ENCODE measurements at regions not wholly inside any gene's neighbourhood (a gene's known extent, or its start where the extent isn't known, plus 50 kb on each side); places are given as distances from the start of the nearest gene placed in this dataset.
"Not testable (repeated sequence)": the region's sequence is repeated elsewhere in the genome, so short reads cannot be mapped to it uniquely, and the experiment has no call there.

GRCh38 chr12:114616081-114616480 lies 67.9 kb downstream of the TBX3 start:
- Mint-ChIP-seq H3K27ac (no peak overlapping the region), H3K36me3 (ENCODE audit: low read depth) (no peaks in the 10 kb centered on the region), H3K27me3 (peaks cover 8% of the 10 kb centered on the region), H3K4me3 (no peak overlapping the region), H3K9me3 (peaks cover 18% of the 10 kb centered on the region), H3K4me1 (no peaks in the 10 kb centered on the region)
- ATAC-seq, result no peak
- no peak for DNase-seq

DNA sequence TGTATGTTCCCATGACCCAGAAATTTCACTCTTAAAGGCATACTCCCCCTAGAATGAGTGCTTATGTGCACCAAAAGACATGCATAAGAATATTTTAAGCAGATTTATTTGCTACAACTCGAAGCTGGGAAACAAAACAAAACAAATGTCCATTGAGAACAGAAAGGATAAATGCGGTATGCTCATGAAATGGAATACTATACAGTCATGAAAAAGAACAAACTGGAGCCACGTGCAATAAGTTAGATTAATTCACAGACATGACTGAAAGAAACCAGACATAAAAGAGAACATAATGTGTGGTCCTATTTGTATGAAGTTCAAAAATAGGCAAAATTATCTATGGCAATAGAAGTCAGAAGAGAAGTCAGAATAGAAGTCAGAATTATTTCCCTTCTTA lies 69.9 kb downstream of the TBX3 start:
- Mint-ChIP-seq H3K27ac (no peak overlapping the region), H3K36me3 (ENCODE audit: low read depth) (no peaks in the 10 kb centered on the region), H3K4me3 (no peak overlapping the region), H3K9me3 (peaks cover 18% of the 10 kb centered on the region), H3K27me3 (peaks cover 8% of the 10 kb centered on the region), H3K4me1 (no peaks in the 10 kb centered on the region)
- DNase-seq (no peak), ATAC-seq (no peak)

DNA sequence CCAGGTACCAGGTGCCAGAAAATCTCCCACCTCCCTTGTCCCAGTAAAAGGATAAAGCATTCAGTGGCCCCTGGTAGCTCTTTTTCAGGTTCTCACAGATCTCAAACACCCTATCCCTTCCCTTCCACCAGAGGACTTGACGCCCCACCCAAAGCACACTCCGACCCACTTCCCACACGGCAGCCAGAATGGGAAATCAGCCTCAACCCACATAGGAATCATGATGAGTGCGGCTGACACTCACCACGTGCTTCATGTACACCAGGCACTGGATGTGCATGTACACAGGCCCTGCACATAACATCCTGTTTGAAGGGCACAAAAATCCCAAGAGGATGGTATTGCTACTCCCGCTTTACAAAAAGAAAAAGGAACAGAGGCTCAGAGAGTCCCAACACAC lies 71.9 kb downstream of the TBX3 start:
- no peaks in the 10 kb centered on the region for H3K36me3 Mint-ChIP-seq (ENCODE audit: low read depth)
- H3K27me3 Mint-ChIP-seq, result peaks cover 8% of the 10 kb centered on the region
- ATAC-seq, result no peak
- no peak for DNase-seq
- H3K4me1 Mint-ChIP-seq, result no peaks in the 10 kb centered on the region
- no peak overlapping the region for H3K27ac Mint-ChIP-seq
- H3K9me3 Mint-ChIP-seq, result peaks cover 12% of the 10 kb centered on the region
- no peak overlapping the region for H3K4me3 Mint-ChIP-seq

DNA sequence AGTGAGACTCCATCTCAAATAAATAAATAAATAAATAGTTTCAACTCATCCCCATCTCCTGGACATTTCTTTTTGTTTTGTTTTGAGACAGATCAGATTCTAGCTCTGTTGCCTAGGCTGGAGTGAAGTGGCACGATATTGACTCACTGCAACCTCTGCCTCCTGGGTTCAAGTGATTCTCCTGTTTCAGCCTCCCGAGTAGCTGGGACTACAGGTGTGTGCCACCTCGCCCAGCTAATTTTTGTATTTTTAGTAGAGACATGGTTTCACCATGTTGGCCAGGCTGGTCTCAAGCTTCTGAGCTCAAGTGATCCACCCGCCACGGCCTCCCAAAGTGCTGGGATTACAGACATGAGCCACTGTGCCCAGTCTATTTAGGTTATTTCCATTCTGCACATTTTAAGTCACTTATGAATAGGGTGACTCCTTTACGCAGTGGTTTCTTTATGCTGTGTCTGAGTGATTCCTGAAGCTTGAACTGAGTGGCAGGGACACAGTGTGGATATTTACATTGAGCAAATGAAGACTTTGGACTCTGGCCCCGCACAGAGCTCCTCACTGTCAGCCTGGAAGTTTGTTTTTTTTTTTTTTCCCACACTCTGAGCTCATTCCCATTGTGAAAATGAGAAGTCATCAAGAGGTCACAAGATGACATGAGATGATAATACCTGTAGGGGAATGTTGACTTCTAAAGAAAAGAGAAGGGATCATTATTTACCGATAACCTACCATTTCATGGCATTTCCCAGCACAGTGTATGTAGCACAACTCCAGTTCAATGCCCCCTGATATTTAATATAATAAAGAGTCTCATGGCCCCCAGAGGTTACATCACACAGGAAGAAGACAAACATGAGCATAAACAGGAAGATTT lies 72.6 kb downstream of the TBX3 start:
- no peaks in the 10 kb centered on the region for H3K4me1 Mint-ChIP-seq

GRCh38 chr12:114608509-114608908 lies 75.5 kb downstream of the TBX3 start:
- H3K4me3 Mint-ChIP-seq, result no peak overlapping the region

More for the DNA sequence above, 72.6 kb downstream of the TBX3 start:
- Mint-ChIP-seq H3K9me3 (peaks cover 9% of the 10 kb centered on the region), H3K36me3 (ENCODE audit: low read depth) (no peaks in the 10 kb centered on the region), H3K4me3 (no peak overlapping the region), H3K27me3 (peaks cover 8% of the 10 kb centered on the region), H3K27ac (no peak overlapping the region)
- no peak for DNase-seq
- no peak for ATAC-seq

DNA sequence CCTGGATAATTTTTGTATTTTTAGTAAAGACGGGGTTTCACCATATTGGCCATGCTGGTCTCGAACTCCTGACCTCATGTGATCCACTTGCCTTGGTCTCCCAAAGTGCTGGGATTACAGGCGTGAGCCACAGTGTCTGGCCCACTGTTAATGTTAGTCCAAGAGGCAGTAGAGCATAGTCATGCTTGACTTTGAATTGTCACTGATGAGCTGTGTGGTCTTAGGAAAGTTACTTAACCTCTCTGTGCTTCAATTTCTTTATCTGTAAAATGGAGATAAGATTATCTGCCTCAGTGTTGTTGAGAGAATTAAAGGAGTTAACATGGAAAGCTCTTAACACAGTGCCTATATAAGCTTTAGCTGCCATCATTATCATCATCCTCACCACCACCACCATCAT lies 78.1 kb downstream of the TBX3 start:
- no peak for DNase-seq
- no peak overlapping the region for H3K27ac Mint-ChIP-seq
- H3K4me3 Mint-ChIP-seq, result no peak overlapping the region
- H3K9me3 Mint-ChIP-seq, result no peaks in the 10 kb centered on the region
- no peaks in the 10 kb centered on the region for H3K36me3 Mint-ChIP-seq (ENCODE audit: low read depth)
- H3K4me1 Mint-ChIP-seq, result no peaks in the 10 kb centered on the region
- H3K27me3 Mint-ChIP-seq, result peaks cover 4% of the 10 kb centered on the region
- no peak for ATAC-seq

More at GRCh38 chr12:114608509-114608908, 75.5 kb downstream of the TBX3 start:
- ATAC-seq (no peak), DNase-seq (no peak)
- no peaks in the 10 kb centered on the region for H3K36me3 Mint-ChIP-seq (ENCODE audit: low read depth)
- H3K27me3 Mint-ChIP-seq, result peaks cover 9% of the 10 kb centered on the region
- no peaks in the 10 kb centered on the region for H3K9me3 Mint-ChIP-seq
- no peaks in the 10 kb centered on the region for H3K4me1 Mint-ChIP-seq
- no peak overlapping the region for H3K27ac Mint-ChIP-seq

- Mint-ChIP-seq H3K4me3 (no peak overlapping the region), H3K27me3 (peaks cover 4% of the 10 kb centered on the region), H3K36me3 (ENCODE audit: low read depth) (no peaks in the 10 kb centered on the region), H3K27ac (no peak overlapping the region), H3K9me3 (no peaks in the 10 kb centered on the region), H3K4me1 (no peaks in the 10 kb centered on the region)
- no peak for ATAC-seq
- DNase-seq, result no peak
These were observed 79.4 kb downstream of the TBX3 start for GRCh38 chr12:114604606-114605005.

DNA sequence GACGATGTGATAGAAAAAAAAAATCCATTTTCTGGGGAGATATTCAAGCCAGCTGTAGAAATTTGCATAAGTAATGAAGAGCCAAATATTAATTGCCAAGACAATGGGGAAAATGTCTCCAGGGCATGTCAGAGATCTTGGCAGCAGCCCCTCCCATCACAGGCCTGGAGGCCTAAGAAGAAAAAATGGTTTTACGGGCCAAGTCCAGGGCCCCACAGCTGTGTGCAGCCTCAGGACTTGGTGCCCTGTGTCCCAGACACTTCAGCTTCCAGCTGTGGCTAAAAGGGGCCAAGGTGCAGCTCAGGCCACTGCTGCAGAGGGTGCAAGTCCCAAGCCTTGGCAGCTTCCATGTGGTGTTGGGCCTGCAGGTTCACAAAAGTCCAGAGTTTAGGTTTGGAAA lies 83.4 kb downstream of the TBX3 start:
- H3K27me3 Mint-ChIP-seq; DNase-seq; ATAC-seq; H3K27ac Mint-ChIP-seq; H3K9me3 Mint-ChIP-seq; H3K4me3 Mint-ChIP-seq; H3K36me3 Mint-ChIP-seq (ENCODE audit: low read depth); H3K4me1 Mint-ChIP-seq: not testable (repeated sequence)

GRCh38 chr12:114598111-114598510 lies 85.9 kb downstream of the TBX3 start:
- ATAC-seq, result no peak
- no peak overlapping the region for H3K27ac Mint-ChIP-seq

GRCh38 chr12:114592946-114593345 lies 91.0 kb downstream of the TBX3 start:
- Mint-ChIP-seq H3K4me3 (no peak overlapping the region), H3K4me1 (no peaks in the 10 kb centered on the region), H3K9me3 (peaks cover 16% of the 10 kb centered on the region), H3K36me3 (ENCODE audit: low read depth) (no peaks in the 10 kb centered on the region), H3K27me3 (peaks cover 4% of the 10 kb centered on the region), H3K27ac (no peak overlapping the region)
- DNase-seq, result no peak
- no peak for ATAC-seq

More at GRCh38 chr12:114598111-114598510, 85.9 kb downstream of the TBX3 start:
- Mint-ChIP-seq H3K9me3 (no peaks in the 10 kb centered on the region), H3K4me1 (no peaks in the 10 kb centered on the region), H3K36me3 (ENCODE audit: low read depth) (no peaks in the 10 kb centered on the region), H3K4me3 (no peak overlapping the region), H3K27me3 (peaks cover 6% of the 10 kb centered on the region)
- no peak for DNase-seq

DNA sequence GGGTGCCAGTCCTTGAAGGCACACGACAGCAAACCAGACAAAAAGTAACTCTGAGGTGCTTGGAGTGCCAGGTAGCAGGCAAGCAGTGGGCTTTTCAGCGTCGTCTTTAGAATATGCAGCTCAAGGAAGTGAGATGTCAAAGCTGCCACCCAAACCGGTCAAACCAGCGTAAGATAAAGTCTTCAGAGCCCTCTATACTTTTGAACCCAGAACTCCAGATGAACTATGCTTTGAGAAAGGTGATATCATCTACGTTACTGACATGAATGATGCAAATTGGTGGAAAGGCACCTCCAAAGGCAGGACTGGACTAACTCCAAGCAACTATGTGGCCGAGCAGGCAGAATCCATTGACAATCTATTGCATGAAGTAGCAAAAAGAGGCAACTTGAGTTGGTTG lies 95.9 kb downstream of the TBX3 start:
- H3K27ac Mint-ChIP-seq, result no peak overlapping the region
- peaks cover 17% of the 10 kb centered on the region for H3K9me3 Mint-ChIP-seq
- H3K36me3 Mint-ChIP-seq (ENCODE audit: low read depth), result no peaks in the 10 kb centered on the region
- no peak overlapping the region for H3K4me3 Mint-ChIP-seq
- DNase-seq (no peak), ATAC-seq (no peak)
- no peaks in the 10 kb centered on the region for H3K4me1 Mint-ChIP-seq
- H3K27me3 Mint-ChIP-seq, result no peaks in the 10 kb centered on the region

GRCh38 chr12:114580306-114580705 lies 103.7 kb downstream of the TBX3 start:
- DNase-seq, result no peak
- H3K9me3 Mint-ChIP-seq, result no peaks in the 10 kb centered on the region
- H3K36me3 Mint-ChIP-seq (ENCODE audit: low read depth), result no peaks in the 10 kb centered on the region
- H3K27me3 Mint-ChIP-seq, result peaks cover 4% of the 10 kb centered on the region
- H3K4me1 Mint-ChIP-seq, result no peaks in the 10 kb centered on the region
- H3K4me3 Mint-ChIP-seq, result no peak overlapping the region
- no peak overlapping the region for H3K27ac Mint-ChIP-seq
- no peak for ATAC-seq

GRCh38 chr12:114579389-114579788 lies 104.6 kb downstream of the TBX3 start:
- H3K4me1 Mint-ChIP-seq, result no peaks in the 10 kb centered on the region
- DNase-seq (no peak), ATAC-seq (no peak)
- no peak overlapping the region for H3K27ac Mint-ChIP-seq
- H3K9me3 Mint-ChIP-seq, result no peaks in the 10 kb centered on the region
- no peaks in the 10 kb centered on the region for H3K36me3 Mint-ChIP-seq (ENCODE audit: low read depth)
- H3K4me3 Mint-ChIP-seq, result no peak overlapping the region
- peaks cover 4% of the 10 kb centered on the region for H3K27me3 Mint-ChIP-seq

DNA sequence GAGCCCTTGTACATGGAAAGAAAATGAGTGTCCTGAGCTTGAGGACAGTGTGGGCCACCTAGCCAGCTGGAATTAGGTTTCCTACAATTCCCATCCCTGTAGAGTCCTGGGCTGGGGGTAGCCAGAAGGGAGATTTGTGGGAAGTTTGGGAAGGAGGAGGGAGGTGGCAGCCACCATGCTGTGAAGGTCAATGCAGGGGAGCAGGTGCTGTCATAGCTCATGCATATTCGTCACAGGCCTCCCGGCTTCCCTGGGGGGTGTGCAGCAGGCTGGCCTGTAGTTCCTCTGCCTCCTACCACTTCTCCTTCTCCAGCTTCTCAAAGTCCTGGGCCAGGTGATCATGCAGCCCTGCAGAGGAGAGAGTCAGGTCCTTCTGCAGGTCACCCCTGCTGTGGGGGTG lies 121.3 kb downstream of the TBX3 start:
- no peaks in the 10 kb centered on the region for H3K9me3 Mint-ChIP-seq
- DNase-seq (no peak), ATAC-seq (no peak)
- no peaks in the 10 kb centered on the region for H3K4me1 Mint-ChIP-seq
- H3K27me3 Mint-ChIP-seq, result peaks cover 2% of the 10 kb centered on the region
- no peaks in the 10 kb centered on the region for H3K36me3 Mint-ChIP-seq (ENCODE audit: low read depth)
- H3K27ac Mint-ChIP-seq, result no peak overlapping the region
- no peak overlapping the region for H3K4me3 Mint-ChIP-seq

DNA sequence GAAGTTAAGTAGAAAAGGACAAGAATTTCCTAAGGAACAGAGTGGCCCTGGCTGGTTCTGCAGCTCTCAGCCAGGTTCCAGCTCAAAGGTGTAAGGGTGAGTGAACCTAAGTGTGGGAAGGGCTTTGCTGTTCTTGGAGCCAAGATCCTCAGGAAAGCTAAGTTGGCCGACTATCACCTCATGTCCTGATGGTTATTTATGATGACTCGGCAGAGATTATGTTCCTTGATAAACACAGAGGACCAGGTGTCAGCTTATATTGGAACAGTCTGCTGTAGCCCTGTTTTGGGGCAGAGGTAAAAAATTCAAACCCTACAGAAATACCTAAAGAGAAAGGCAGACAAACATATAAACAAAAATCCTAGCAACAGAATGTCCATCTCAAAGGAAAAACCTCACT lies 128.5 kb downstream of the TBX3 start:
- Mint-ChIP-seq H3K36me3 (ENCODE audit: low read depth) (no peaks in the 10 kb centered on the region), H3K9me3 (no peaks in the 10 kb centered on the region), H3K4me1 (no peaks in the 10 kb centered on the region), H3K27ac (no peak overlapping the region), H3K4me3 (no peak overlapping the region), H3K27me3 (peaks cover 1% of the 10 kb centered on the region)
- no peak for ATAC-seq
- no peak for DNase-seq

All from activated naive CD8-positive, alpha-beta T cell treated with anti-CD3 and anti-CD28 coated beads, Interleukin-2, amount 50 U/mL, for 24 hours (primary cell).